HG03159 (cell line): ENCODE measurements at regions not wholly inside any gene's neighbourhood (a gene's known extent, or its start where the extent isn't known, plus 50 kb on each side); places are given as distances from the start of the nearest gene placed in this dataset.

Experiments
- ATAC-seq: cut with Tn5 transposase; IDR thresholded peaks from one replicate; pipeline ENCODE4 v1.9.1; 2021; ENCODE audit warnings: mild to moderate bottlenecking, moderate library complexity; ENCODE audit not compliant: unreplicated experiment

DNA sequence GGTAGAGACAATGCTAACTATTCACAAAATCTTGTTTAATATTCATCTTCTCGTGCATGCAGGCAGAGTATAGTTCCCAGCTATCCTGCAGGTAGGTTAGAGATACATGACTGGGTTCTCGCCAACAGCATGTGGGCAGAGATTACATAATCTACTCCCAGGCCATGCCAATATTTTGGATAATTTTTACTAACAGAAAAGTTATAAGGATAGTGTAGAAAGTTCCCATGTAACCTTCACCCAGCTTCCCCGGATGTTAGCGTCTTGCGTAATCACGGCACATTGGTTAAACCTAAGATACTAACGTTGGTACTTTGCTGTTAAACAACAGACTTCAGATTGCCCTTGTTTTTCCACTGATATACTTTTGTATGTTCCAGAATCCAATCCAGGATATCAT lies 215.5 kb upstream of the LARGE1 start:
- no peak for ATAC-seq

DNA sequence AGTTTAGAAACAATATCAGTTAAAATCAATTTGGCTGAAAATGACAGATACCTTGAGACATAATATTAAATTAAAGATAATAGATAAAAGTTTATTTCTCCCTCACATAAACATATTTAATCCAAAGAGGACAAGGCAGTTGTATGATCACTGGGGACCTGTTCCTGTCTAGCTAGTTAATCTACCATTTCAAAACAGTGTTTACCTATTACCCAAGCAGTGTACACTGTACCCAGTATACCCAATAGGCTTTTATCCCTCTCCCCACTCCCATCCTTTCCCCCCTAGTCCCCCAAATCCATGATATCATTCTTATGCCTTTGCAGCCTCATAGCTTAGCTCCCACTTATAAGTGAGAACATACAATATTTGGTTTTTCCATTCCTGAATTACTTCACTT lies 229.7 kb upstream of the LARGE1 start:
- no peak for ATAC-seq

DNA sequence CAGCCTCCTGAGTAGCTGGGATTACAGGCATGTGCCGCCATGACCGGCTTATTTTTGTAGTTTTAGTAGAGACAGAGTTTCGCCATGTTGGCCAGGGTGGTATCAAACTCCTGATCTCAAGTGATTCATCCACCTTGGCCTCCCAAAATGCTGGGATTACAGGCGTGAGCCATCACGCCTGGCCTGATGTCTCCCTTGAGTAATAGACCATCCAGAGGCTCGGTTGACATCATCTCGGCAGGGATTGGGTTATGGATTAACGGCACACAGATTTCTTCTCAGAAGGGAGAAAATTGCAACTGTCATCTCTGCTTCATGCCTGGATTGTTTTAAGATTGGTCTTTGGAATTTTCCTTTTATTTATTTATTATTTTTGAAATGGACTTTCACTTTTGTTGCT lies 239.2 kb upstream of the LARGE1 start:
- no peak for ATAC-seq

DNA sequence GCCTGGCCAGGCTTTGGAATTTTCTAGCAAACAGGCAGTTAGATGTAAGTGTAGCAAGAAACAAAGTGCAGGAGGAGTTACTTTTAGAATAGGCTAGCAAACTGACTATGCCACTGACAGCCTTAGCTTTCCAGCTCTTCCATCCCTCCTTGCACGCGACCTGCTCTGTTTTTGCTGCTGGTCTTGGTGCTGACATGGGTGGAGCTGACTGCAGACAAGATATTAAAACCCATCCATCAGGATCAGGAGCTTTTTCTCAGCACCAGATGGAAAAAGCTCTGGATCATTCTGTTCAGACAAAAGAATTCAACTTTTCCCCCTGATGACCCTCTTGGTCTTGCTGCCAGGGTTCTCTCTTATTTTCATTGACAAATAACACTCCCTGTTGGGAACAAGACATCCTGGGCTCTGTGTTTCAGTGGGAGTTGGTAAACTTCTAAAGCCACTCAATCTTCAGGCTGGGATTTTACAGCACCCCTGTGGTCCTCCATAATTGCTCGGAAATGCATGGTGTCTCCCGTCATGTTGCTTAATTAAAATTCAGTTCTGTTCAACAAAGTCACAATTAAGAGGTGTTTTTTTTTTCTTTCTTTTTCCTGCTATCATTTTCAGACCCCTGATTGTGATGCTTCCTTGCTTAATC lies 240.0 kb upstream of the LARGE1 start:
- no peak for ATAC-seq

DNA sequence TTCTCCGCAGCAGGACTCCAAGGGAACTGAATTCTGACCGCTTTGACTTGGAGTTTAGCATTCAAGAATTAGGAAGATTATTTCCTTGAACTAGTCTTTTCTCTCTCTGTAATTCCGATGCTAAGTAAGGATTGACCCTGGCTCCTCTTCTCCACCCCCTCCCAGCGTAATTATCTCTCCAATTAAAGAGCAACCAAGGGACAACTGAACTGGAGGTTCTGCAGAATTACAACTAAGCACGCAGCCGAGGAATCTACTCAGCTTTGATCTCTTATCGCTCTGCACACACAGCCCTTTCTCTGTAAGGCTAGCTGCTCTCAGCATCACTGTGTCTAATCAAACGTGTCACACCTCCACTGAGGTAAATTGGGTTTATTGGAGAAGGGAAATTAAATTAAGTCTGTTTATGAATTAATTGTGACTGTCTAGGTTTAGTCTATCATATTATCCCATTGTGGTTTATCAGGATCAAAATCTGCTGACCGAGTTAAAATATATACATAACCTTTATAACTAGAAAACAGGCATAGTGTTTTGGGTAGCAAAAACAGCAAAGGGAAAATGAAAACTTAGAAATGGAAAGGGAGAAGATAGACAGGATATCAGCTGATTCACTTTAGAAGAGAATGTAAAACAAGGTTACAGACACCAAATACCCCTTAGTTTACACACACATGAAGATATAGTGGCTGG lies 241.3 kb upstream of the LARGE1 start:
- no peak for ATAC-seq

DNA sequence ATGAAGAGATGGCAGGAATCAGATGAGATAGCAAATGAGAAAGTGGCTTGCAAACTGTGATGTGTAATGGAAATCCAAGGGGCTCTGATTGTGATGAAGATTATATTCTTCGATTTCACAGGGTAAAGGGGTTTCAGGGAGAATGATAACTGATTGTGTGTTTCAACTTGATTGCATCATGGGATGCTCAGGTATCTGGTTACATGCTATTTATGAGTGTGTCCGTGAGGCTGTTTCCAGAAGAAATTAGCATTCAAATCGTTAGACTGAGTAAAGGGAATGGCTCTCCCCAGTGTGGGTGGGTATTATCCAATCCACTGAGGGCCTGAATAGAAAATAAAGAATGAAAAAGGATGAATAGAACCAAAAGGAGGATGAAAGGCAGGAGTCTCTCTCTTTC lies 278.7 kb upstream of the LARGE1 start:
- ATAC-seq: no peak

DNA sequence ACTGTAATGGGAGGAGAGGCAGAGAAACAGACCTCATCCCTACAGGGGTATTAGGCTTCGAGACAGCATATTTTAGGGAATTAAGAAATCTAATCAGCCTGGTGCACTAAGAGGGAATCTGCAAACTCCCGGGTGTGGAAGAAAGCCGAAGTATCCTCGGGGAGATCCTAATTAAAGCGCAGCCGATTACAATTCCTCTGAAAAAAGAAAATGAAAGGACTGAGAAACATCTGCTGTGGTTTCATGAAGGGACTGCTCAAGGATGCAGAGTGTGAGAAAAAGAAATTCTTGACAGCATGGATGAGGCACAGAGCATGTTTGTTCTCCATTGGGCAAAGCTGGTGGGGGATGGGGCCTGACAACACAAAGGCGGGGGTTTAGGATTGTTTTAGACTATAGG lies 290.0 kb upstream of the LARGE1 start:
- ATAC-seq: no peak

DNA sequence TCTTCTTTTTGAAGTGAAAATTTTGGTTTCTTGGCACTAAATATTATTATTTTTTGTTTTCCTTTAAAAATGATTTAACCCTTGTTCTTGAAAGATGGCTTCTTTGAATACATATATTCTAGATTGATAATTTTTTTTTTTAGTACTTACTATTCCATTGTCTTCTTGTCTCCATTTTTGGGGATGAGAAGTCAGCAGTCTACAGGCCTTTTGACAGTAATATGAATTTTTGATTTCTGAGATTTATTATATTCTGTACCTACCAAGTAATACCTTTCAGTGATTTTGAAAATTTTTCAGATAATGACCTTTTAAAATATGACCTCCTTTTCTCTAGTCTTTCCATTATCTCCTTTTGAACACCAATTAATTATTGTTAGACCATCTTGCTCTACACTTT lies 294.1 kb upstream of the LARGE1 start:
- no peak for ATAC-seq

DNA sequence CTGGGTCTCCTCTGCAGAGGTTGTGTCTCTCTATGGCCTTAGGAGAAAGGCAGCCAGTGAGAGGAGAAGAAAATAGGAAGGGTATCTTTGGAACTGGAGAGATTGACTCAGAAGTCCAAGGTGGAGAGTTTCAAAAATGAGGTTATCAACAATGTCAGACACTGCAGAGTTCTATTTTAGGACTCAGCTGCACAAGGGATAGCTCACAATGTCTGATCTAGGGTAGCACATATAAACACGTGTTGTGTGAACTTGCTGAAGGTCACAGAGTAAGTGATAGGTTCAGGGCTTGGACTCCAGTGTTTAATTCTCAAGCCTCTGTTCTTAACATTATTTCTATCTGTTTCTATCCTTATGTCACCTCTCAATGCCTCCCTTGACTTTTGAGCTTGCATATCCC lies 305.0 kb upstream of the LARGE1 start:
- ATAC-seq: no peak

DNA sequence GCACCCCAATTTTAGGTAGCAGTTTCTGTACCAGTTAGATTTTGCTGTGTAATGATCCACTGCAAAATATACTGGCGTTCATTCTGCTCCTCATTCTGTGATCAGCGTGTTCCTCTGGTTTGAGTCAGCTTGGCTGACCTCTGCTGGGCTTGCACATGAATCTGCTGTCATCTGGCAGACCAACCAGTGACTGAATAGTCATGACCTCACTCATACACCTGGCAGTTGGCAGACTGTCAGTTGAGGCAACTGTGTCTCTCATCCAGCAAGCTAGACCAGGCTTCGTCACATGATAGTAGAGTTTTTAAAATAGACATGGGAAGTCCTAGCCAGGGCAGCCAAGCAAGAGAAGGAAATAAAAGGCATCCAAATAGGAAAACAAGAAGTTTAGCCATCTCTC lies 316.3 kb upstream of the LARGE1 start:
- ATAC-seq: no peak

DNA sequence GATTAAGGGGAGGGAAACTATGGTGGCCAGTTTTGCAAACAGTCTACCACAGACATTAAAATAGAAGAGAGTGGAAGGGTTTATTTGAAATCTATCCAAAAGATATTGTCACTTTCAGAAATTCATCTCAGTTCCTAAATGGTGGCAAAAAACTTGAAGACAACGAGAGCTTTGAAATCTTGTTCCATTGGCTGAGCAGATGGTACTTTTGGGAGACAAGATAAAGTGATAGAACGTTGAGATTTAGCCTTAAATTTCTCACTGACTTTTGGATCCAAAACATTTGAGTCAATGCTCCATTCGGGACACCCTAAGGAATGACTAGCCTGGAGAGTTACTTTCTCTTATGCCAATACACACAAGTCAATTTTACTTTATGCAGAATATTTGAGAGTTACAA lies 319.1 kb upstream of the LARGE1 start:
- ATAC-seq: no peak

DNA sequence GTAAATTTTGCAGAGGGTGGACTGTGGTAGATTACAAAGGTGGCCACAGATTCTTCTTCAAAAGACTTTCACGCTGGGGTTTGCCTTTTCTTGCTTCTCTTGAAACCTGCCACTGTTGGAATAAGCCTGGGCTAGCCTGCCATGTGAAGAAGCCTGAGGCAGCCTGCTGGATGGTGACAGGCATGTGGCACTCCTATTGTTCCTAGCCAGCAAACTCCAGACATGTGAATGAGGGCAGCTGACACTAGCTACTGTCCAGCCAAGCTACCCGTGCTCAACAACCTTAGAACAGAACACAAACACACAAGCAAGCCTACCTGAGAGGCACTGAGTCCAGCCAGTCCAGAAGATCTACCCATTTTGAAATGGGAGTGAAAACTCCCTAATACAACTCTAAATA lies 322.7 kb upstream of the LARGE1 start:
- no peak for ATAC-seq

DNA sequence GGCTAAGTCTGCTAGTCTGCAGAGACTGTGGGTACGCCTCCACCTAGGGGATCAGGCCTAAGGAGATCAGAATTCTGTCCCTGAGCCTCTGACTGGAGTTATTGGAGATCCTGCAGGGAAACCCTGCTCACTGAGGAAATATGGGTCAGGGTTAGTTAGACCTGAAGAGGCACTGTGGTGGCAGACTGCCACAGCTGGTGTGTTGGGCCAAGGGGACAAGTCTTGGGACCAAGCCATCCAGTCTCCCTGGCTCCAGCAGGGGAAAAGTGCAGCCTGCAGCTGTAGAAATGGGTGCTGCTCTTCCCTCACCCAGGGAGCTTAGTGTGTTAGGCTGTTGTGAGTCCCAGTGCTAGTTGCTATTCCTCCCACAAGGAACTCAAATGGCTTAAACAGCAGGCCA lies 334.8 kb upstream of the LARGE1 start:
- ATAC-seq: no peak

DNA sequence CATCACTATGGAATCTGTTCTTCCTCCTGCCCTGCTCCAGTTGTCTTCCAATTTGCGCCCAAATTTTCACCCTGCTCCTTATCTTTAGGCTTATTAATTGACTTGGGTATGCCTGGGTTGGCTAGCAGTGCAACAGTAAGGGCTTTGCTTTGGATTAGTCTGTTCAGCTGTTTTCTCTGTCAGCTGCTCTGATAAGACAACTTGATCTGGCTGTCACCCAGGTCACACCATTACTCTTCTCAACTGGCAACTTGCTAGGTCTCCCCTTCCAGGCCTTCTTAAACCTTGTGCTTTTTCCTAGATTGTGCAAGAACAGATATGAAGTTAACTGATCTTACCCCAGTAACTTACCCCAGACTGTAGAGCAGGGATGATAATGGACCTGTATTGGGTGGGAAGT lies 357.8 kb upstream of the LARGE1 start:
- ATAC-seq: no peak

DNA sequence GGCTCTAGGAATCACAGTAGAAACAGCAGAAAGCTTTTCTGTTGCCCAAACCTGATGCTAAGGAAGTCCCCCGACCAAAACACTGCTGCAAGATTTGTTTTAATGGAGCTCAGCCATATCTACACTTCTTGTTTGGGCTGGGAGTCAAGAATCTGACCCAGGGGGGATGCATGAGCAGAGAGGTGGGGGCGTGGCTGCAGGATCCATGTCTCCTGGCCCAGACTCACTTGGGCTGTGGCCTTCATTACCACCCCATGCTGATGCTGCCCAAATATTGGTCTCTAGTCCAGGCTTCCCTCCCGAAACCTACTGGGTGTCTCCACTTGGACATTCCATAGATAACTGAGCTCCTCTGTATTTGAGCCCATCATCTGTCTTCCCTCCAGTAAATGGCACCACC lies 361.5 kb upstream of the LARGE1 start:
- ATAC-seq: no peak

DNA sequence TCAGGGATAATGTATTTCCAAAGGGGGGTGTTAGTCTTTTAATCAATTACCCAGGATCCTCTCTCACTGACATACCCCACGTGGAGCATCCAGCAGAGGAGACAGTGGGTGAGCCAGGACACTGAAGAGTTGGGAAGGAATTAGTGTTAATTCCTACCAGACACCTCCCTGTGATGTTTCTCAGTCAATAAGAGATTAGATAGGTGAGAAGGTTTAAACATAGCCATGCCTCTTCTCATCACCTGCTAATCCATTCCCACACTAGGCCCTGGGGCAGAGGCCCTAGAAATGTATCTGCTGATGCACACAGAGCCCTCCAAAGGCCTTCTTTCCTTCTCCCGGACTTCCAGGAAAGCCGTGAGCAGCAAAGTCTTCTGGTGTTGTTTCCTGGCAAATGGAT lies 363.6 kb upstream of the LARGE1 start:
- ATAC-seq: no peak

DNA sequence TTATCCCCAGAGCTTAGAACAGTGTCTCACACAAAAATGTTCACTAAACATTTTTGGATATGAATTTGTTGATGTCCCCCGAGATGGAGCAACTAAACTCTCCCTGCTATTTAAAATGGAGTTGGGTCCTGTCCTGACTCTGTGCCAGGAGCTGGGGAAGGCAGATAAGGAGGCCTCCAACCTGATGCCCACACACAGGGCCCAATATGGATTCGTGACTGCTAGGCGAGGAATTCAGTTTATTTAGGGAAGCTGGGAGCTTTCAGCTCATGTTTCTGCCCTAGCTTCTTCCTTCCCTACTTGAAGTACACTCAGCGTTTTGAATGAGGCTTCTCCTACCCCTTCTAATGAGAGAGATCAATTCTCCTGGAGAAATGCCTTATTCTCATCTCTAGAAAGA lies 373.0 kb upstream of the LARGE1 start:
- ATAC-seq: no peak

DNA sequence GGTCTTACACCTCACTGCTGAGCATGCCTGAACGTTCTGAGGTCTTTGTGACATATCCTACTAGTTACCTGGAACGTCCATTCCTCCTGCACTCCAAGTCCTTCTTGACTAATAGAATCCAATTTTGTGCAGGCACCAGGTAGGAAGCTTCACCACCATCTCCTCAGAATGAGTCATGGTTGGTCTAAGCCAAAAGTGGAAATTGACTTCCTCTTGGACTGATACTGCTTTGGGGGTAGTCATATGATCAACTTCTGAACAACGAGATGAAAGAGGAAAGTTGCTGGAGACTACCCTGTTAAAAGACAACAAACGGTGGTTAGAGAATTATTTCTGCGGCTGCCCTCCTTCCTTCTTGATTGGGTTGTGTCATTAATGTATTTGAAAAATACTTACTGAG lies 374.2 kb upstream of the LARGE1 start:
- ATAC-seq: no peak

DNA sequence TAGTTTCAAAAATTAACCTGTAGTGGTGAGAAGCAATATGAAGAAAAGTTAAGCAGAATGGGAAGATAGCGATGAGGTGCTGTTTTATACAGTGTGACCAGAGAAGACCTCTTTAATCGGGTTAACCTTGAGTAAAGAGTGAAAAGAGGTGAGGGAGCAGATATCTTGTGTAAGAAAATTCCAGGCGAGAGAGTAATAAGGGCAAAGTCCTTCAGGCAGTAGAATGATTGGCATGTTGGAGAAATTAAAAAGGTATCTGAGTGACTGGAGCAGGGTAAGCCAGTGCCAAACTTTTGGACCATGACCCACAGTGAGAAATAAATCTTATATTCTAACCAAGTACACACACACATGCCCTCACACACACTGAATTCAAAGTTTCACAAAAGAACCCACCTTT lies 374.7 kb upstream of the LARGE1 start:
- no peak for ATAC-seq

DNA sequence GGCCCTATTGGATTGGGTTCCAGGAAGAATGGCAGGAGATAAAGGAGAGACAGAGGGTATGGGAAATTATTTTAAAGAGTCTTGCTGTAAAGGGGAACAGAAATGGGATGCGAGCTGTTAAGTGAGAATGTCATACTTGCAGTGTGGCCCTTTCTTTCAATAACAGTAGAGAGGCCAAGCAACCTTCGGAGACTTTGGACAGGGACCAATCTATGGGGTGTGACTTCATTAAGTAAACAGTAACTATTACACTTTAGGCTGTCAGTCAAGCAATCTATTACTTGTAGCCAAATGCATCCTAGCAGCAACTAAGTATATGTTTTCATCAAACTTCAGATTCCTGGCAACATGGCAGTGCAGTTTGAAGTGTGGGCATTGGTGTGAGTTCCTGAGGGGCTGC lies 376.2 kb upstream of the LARGE1 start:
- no peak for ATAC-seq

DNA sequence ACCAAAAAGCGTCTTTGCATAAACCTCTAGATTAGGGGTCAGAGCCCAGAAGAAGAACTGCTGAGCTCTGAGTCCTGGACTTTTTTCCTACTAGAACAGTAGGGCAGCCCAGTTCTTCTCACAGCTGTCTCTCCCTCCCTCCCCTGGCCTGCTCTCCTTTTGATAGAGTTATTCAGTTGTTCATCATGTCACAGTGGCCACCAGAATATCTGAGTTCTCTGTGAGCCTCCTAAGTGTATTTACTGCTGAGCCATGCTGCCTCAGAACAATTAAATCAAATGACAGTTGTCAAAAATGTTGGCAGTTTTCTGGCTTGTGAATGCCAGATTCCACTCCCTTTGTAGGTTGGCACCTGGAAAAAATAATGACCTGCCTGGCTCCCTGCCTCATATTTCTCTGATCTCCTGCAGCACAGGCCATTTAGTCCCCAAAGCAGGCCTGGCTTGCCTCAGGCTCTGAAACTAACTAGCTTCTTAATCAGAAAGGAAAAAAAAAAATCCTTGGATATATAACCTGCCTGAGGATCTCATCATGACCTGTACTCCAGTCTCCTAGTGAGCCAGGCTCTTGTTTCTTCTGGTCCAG lies 377.4 kb upstream of the LARGE1 start:
- no peak for ATAC-seq

DNA sequence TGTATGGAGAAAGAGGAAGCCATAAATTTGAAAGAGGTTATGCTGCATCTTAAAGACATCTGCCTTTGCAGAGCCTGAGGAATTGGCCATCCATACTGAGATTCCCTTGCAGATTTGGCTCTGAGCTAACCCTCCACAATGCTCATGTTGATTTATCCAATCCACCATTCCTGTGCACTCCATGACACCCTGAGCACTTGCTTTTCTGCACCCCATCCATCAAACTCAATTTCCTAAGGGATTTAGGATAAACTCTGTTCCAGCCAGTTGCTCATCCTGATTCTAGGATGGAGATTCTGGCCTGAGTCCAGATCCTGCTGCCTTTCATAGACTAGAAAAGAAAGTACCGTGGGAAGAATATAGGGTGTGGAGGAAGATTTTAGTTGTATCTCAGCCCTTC lies 379.2 kb upstream of the LARGE1 start:
- ATAC-seq: no peak

DNA sequence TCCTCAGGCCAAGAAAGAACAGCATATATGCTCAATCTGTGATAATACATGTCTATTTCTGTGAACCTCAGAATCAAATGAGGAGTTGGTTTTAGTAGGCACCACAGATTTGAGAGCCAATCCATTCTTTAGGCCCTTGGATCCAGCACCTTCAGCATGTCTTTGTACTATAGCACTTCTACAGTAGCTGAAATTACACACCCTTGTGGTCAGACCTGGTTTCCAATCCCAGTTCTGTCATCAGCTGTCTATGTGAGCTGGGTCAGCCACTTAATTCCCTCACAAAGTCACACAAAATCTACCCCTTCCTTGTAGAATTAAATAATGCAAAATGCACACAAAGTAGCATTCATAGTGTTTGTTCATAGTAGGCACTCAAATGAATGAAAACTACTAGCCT lies 381.3 kb upstream of the LARGE1 start:
- ATAC-seq: no peak
